Fibroblast of lung (primary cell): ENCODE measurements at regions not wholly inside any gene's neighbourhood (a gene's known extent, or its start where the extent isn't known, plus 50 kb on each side); places are given as distances from the start of the nearest gene placed in this dataset.

ENCODE experiments used
- EZH2 ChIP-seq: IDR thresholded peaks from 2 replicates; pipeline ENCODE4 v1.5.1; 2012; ENCODE audit warnings: low read length, control low read depth, mild to moderate bottlenecking; ENCODE audit errors: missing control alignments
- TF ChIP-seq, protein P1 (sequence below), 2 donors: IDR thresholded peaks in 1 of 2; conservative IDR thresholded peaks in 1 of 2; 1 replicate in 1 of 2; 2 replicates in 1 of 2; pipeline ENCODE4 v1.5.1; 2011 to 2012; ENCODE audit warnings: low read length in 2 of 2, control low read depth in 1 of 2, inconsistent platforms in 1 of 2, low read depth in 1 of 2, mild to moderate bottlenecking in 1 of 2

DNA sequence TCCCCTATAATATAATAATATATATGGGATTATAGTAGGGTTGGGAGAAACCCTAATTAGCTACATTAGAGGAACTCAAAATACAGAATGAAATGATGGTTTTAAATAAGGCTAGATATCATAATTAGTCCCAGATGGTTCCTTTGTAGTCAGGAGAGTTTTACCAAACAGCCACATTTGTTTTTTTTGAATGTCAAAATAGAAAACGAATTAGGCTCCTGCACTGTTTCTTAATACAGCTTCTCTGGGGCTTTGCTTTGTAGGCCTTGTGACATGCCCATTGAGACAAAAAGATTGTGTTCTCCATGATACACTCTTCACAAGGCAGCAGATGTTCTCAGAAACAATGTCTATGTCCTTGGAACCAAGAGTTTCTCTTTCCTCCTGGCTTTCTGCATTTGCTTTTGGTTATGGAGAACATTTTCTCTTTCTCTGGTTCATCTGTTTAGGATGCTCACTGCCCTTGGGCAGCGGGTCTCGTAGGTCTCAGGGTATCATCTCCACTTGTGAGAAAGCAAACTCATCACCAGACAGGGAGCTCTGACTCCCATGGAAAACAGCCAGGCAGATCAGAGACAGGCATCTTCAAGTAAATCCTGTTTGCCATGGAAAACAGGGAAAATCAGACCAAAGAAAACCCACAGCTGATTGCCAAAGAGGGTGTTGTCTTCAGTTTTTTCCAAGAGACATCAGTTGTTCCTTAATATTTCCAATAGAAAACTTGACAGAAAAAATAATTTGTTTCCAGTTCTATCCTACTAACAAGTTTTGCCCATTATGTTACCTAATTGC lies 54.1 kb upstream of the RPS23 start:
- TF ChIP-seq, protein P1, sequence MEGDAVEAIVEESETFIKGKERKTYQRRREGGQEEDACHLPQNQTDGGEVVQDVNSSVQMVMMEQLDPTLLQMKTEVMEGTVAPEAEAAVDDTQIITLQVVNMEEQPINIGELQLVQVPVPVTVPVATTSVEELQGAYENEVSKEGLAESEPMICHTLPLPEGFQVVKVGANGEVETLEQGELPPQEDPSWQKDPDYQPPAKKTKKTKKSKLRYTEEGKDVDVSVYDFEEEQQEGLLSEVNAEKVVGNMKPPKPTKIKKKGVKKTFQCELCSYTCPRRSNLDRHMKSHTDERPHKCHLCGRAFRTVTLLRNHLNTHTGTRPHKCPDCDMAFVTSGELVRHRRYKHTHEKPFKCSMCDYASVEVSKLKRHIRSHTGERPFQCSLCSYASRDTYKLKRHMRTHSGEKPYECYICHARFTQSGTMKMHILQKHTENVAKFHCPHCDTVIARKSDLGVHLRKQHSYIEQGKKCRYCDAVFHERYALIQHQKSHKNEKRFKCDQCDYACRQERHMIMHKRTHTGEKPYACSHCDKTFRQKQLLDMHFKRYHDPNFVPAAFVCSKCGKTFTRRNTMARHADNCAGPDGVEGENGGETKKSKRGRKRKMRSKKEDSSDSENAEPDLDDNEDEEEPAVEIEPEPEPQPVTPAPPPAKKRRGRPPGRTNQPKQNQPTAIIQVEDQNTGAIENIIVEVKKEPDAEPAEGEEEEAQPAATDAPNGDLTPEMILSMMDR (conservative IDR thresholded peaks at IDR 0.05 in 1 of 2, IDR thresholded peaks at IDR 0.05 in 1 of 2; ENCODE audit: low read depth in 1 of 2, low read length in 2 of 2), result no peak
- no peak for TF ChIP-seq EZH2
